Stimulated activated CD8-positive, alpha-beta memory T cell treated with anti-CD3 and anti-CD28 coated beads, Interleukin-2, amount 100 ng/mL, for 48 hours (primary cell): ENCODE measurements at regions not wholly inside any gene's neighbourhood (a gene's known extent, or its start where the extent isn't known, plus 50 kb on each side); places are given as distances from the start of the nearest gene placed in this dataset.

Source experiments
- DNase-seq, 2 donors: peaks; one replicate each; pipeline ENCODE4 v3.0.0-alpha.2; 2020; ENCODE audit warnings: low read depth in 2 of 2

- DNase-seq, result no peak
These were observed 468.5 kb downstream of the TAF11L14 start for GRCh38 chr5:18102733-18103132.

GRCh38 chr5:18105449-18105848 is 471.2 kb downstream of the TAF11L14 start:
- no peak for DNase-seq

GRCh38 chr5:18111906-18112465 is 477.7 kb downstream of the TAF11L14 start:
- no peak for DNase-seq

- no peak for DNase-seq
These were observed 479.5 kb downstream of the TAF11L14 start for GRCh38 chr5:18113721-18114120.

- DNase-seq, result no peak
These were observed 480.0 kb downstream of the TAF11L14 start for GRCh38 chr5:18114151-18114757.

- no peak for DNase-seq
These were observed 483.7 kb downstream of the TAF11L14 start for GRCh38 chr5:18117968-18118367.

- DNase-seq, result no peak
These were observed 485.0 kb downstream of the TAF11L14 start for GRCh38 chr5:18119156-18119785.

GRCh38 chr5:18141222-18141621 is 507.0 kb downstream of the TAF11L14 start:
- no peak for DNase-seq

GRCh38 chr5:18142831-18143230 is 508.6 kb downstream of the TAF11L14 start:
- DNase-seq, result no peak

GRCh38 chr5:18152671-18153070 is 518.4 kb downstream of the TAF11L14 start:
- DNase-seq, result no peak

- DNase-seq, result no peak
These were observed 523.9 kb downstream of the TAF11L14 start for GRCh38 chr5:18158166-18158565.

GRCh38 chr5:18159331-18159730 is 525.1 kb downstream of the TAF11L14 start:
- DNase-seq, result no peak

- no peak for DNase-seq
These were observed 537.4 kb downstream of the TAF11L14 start for GRCh38 chr5:18171684-18172083.

GRCh38 chr5:18179579-18179978 is 545.3 kb downstream of the TAF11L14 start:
- no peak for DNase-seq

GRCh38 chr5:18181575-18181974 is 547.3 kb downstream of the TAF11L14 start:
- DNase-seq, result no peak

GRCh38 chr5:18195910-18196309 is 561.6 kb downstream of the TAF11L14 start:
- no peak for DNase-seq

- no peak for DNase-seq
These were observed 563.5 kb downstream of the TAF11L14 start for GRCh38 chr5:18197734-18198133.

GRCh38 chr5:18202164-18202563 is 567.9 kb downstream of the TAF11L14 start:
- no peak for DNase-seq

- DNase-seq, result no peak
These were observed 569.0 kb downstream of the TAF11L14 start for GRCh38 chr5:18203296-18203695.

GRCh38 chr5:18213666-18214065 is 579.4 kb downstream of the TAF11L14 start:
- no peak for DNase-seq

- DNase-seq, result no peak
These were observed 581.8 kb downstream of the TAF11L14 start for GRCh38 chr5:18216016-18216415.

GRCh38 chr5:18216729-18217128 is 582.5 kb downstream of the TAF11L14 start:
- DNase-seq, result no peak

- DNase-seq, result no peak
These were observed 585.0 kb downstream of the TAF11L14 start for GRCh38 chr5:18219241-18219640.
